GM18861 (cell line): ENCODE measurements at regions not wholly inside any gene's neighbourhood (a gene's known extent, or its start where the extent isn't known, plus 50 kb on each side); places are given as distances from the start of the nearest gene placed in this dataset.

Experiments
- ATAC-seq: cut with Tn5 transposase; IDR thresholded peaks from one replicate; pipeline ENCODE4 v1.9.1; 2021; ENCODE audit not compliant: unreplicated experiment

- ATAC-seq: no peak
Observed at GRCh38 chr15:85976102-85976501, 103.6 kb upstream of the AGBL1 start.

- ATAC-seq: no peak
Observed at GRCh38 chr15:85976986-85977385, 102.7 kb upstream of the AGBL1 start.

GRCh38 chr15:85977586-85977985 lies 102.1 kb upstream of the AGBL1 start:
- ATAC-seq: no peak

- no peak for ATAC-seq
Observed at GRCh38 chr15:85979929-85980328, 99.7 kb upstream of the AGBL1 start.

GRCh38 chr15:85980946-85981345 lies 98.7 kb upstream of the AGBL1 start:
- ATAC-seq: no peak

GRCh38 chr15:85984241-85984640 lies 95.4 kb upstream of the AGBL1 start:
- no peak for ATAC-seq

GRCh38 chr15:85986116-85986515 lies 93.6 kb upstream of the AGBL1 start:
- no peak for ATAC-seq

- ATAC-seq: no peak
Observed at GRCh38 chr15:85986741-85987140, 92.9 kb upstream of the AGBL1 start.

GRCh38 chr15:85988741-85989140 lies 90.9 kb upstream of the AGBL1 start:
- ATAC-seq: no peak

GRCh38 chr15:85992224-85992623 lies 87.4 kb upstream of the AGBL1 start:
- ATAC-seq: no peak

- ATAC-seq: no peak
Observed at GRCh38 chr15:85993116-85993515, 86.6 kb upstream of the AGBL1 start.

- ATAC-seq: no peak
Observed at GRCh38 chr15:85997618-85998017, 82.1 kb upstream of the AGBL1 start.

GRCh38 chr15:85999658-86000057 lies 80.0 kb upstream of the AGBL1 start:
- no peak for ATAC-seq

- ATAC-seq: no peak
Observed at GRCh38 chr15:86001200-86001599, 78.5 kb upstream of the AGBL1 start.

- no peak for ATAC-seq
Observed at GRCh38 chr15:86002444-86002843, 77.2 kb upstream of the AGBL1 start.

- no peak for ATAC-seq
Observed at GRCh38 chr15:86004061-86004460, 75.6 kb upstream of the AGBL1 start.

- ATAC-seq: no peak
Observed at GRCh38 chr15:86006546-86006945, 73.1 kb upstream of the AGBL1 start.

- ATAC-seq: no peak
Observed at GRCh38 chr15:86009727-86010126, 69.9 kb upstream of the AGBL1 start.

GRCh38 chr15:86010398-86010797 lies 69.3 kb upstream of the AGBL1 start:
- no peak for ATAC-seq

- no peak for ATAC-seq
Observed at GRCh38 chr15:86010891-86011290, 68.8 kb upstream of the AGBL1 start.

- ATAC-seq: no peak
Observed at GRCh38 chr15:86014016-86014415, 65.7 kb upstream of the AGBL1 start.

- ATAC-seq: no peak
Observed at GRCh38 chr15:86016750-86017149, 62.9 kb upstream of the AGBL1 start.

GRCh38 chr15:86018679-86019078 lies 61.0 kb upstream of the AGBL1 start:
- no peak for ATAC-seq
